Testis (tissue), 2 donors: ENCODE measurements at regions not wholly inside any gene's neighbourhood (a gene's known extent, or its start where the extent isn't known, plus 50 kb on each side); places are given as distances from the start of the nearest gene placed in this dataset.

Experiments used
- DNase-seq: peaks from one replicate; pipeline ENCODE4 v3.0.0-alpha.2; 2019
- H3K27ac ChIP-seq, 2 donors: fragments of 200-600 bp; sonication (generic); one replicate each; pipeline ENCODE4 v1.5.1; 2019
- H3K27me3 ChIP-seq: fragments of 200-600 bp; sonication (generic); one replicate; pipeline ENCODE4 v1.5.1; 2019
- H3K36me3 ChIP-seq: fragments of 200-600 bp; sonication (generic); one replicate; pipeline ENCODE4 v1.5.1; 2017; ENCODE audit warnings: low read depth; ENCODE audit errors: missing control alignments
- H3K4me1 ChIP-seq: fragments of 200-600 bp; sonication (generic); one replicate; pipeline ENCODE4 v1.5.1; 2019
- H3K4me3 ChIP-seq, 2 donors: fragments of 200-600 bp; sonication (generic); one replicate each; pipeline ENCODE4 v1.5.1; 2017 to 2019
- H3K9me3 ChIP-seq: fragments of 200-600 bp; sonication (generic); one replicate; pipeline ENCODE4 v1.5.1; 2017
- CTCF ChIP-seq, 3 experiments: fragments of 450-650 bp in 2 of 3; fragments of 200-600 bp in 1 of 3; sonication (generic) in 1 of 3; IDR thresholded peaks; one replicate each; pipeline ENCODE4 v1.5.1; 2016 to 2019; ENCODE audit warnings: antibody characterized with exemption in 3 of 3, mild to moderate bottlenecking in 2 of 3, moderate library complexity in 1 of 3
- POLR2A ChIP-seq: fragments of 450-650 bp; IDR thresholded peaks from one replicate; pipeline ENCODE4 v1.6.1; 2017; ENCODE audit warnings: antibody characterized with exemption, mild to moderate bottlenecking, moderate library complexity
- WGBS, 2 donors: methylation state at CpG; one replicate each; pipeline ENCODE4 v1.1.5; 2018; 5-methylcytosine and 5-hydroxymethylcytosine counted together
- intact Hi-C: fragments of 100-400 bp; cut with DNase I; formaldehyde crosslinking; loops from one replicate; pipeline ENCODE4 v1.15.1; 2023; ENCODE audit warnings: low total_unique reads

GRCh38 chr1:23611601-23612327 is 52.5 kb upstream of the ID3 start:
- H3K27me3 ChIP-seq: no peaks in the 10 kb centered on the region
- no peak for TF ChIP-seq POLR2A
- TF ChIP-seq CTCF (IDR thresholded peaks at IDR 0.05): no peak
- no peak for DNase-seq
- H3K36me3 ChIP-seq: no peaks in the 10 kb centered on the region
- 82 to 94% methylated on average over 4 of the region's 4 CpGs for WGBS, 2 donors
- H3K4me1 ChIP-seq: no peaks in the 10 kb centered on the region
- intact Hi-C loops: no loop called here
- H3K9me3 ChIP-seq: no peaks in the 10 kb centered on the region
- H3K4me3 ChIP-seq: no peak overlapping the region
- H3K27ac ChIP-seq: no peak overlapping the region

GRCh38 chr1:23610677-23611076 is 51.4 kb upstream of the ID3 start:
- Histone ChIP-seq H3K4me3 (no peak overlapping the region), H3K4me1 (no peaks in the 10 kb centered on the region), H3K9me3 (no peaks in the 10 kb centered on the region), H3K27me3 (no peaks in the 10 kb centered on the region), H3K36me3 (no peaks in the 10 kb centered on the region), H3K27ac (no peak overlapping the region)
- DNase-seq: no peak
- no peak for TF ChIP-seq POLR2A
- TF ChIP-seq CTCF (IDR thresholded peaks at IDR 0.05): no peak
- intact Hi-C loops: no loop called here
- 63 to 84% methylated on average over 1 of the region's 1 CpG for WGBS, 2 donors

GRCh38 chr1:23609971-23610370 is 50.7 kb upstream of the ID3 start:
- Histone ChIP-seq H3K4me1 (no peaks in the 10 kb centered on the region), H3K27me3 (no peaks in the 10 kb centered on the region), H3K36me3 (no peaks in the 10 kb centered on the region), H3K27ac (no peak overlapping the region), H3K9me3 (no peaks in the 10 kb centered on the region), H3K4me3 (no peak overlapping the region)
- 85 to 93% methylated on average over 5 of the region's 5 CpGs for WGBS, 2 donors
- TF ChIP-seq CTCF (IDR thresholded peaks at IDR 0.05) (no peak), POLR2A (no peak)
- no peak for DNase-seq
- intact Hi-C loops: no loop called here
